ENCODE measurements at regions not wholly inside any gene's neighbourhood (a gene's known extent, or its start where the extent isn't known, plus 50 kb on each side); places are given as distances from the start of the nearest gene placed in this dataset.

GRCh38 chr12:91804533-91804932 lies 341.1 kb downstream of the BTG1 start:
- DNase-seq (ENCODE audit: low read depth in 2 of 2), result no peak

- DNase-seq (ENCODE audit: low read depth in 2 of 2), result no peak
Observed at GRCh38 chr12:91801048-91801447, 344.6 kb downstream of the BTG1 start.

GRCh38 chr12:91793676-91794075 lies 352.0 kb downstream of the BTG1 start:
- DNase-seq (ENCODE audit: low read depth in 2 of 2), result no peak

GRCh38 chr12:91792597-91792996 lies 353.0 kb downstream of the BTG1 start:
- no peak for DNase-seq (ENCODE audit: low read depth in 2 of 2)

DNA sequence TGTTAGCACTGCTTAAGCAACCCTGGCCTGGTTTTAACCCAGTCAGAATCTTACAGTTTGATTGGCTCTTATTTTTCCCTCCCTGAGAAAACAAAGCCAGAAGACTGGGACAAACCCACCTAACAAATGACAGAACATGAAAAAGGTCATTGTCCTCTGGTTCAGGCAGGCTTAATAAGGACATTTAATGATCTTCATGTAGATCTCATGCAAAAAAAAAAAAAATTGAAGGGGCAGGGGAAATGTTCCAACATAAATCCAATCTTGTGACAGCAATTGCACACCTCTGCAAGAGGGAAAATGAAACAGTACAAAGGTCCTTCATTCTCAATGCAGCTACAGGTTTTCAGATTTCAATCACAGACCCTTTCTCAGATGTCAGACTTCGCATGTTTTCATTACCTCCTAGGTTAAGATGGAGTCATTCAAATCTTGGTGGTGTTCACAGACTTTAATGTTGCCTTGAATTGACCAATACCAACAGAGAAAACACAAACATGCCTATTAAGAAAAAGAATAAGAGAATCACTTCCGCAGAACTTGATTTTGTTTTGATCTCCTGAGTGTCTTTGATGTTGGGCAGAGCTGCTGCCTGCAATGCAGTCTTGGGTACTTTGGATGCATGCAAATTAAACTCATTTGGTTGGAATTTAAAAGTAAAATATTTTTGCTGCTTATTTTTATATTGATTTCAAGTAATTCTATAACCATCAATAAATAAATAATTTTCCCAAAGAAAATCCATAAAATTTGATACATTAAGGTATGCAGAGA lies 359.0 kb downstream of the BTG1 start:
- no peak for DNase-seq (ENCODE audit: low read depth in 2 of 2)

DNA sequence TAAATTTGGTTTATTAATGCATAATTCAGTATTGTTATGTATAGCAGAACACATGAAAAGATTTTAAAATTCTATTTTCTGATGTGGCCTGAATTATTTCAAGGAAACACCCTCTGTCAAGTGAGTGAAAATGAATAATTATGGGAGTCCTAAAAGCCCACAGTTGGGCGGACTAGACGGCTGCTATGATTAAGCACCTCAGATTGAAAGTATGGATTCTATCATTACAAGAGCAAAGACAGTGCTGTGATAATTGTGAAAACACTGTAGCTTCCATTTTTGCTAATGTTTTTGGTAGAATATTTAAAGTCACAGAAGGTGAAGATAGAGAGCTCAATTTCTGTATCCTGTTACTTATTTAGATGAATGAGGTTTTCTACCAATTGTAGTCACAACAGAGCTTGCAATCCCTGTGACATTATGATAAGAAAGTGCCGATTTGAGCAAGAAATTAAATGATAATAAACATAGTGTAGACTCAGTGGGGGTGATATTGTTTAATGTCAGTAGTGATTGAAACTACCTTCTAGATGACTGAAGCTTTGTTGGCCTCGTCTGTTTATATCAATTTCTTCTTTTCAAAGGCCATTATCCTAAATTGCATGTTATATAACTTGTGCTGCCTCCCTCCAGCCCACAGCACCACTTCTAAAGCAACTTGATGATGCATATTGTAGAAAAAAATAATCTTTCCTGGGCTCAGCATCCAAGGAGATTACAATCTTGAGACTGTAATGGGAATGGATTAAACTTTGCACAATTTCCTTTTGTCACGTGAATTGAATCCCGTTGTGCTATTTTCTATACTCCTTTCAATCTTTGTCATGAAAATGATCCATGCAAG lies 359.8 kb downstream of the BTG1 start:
- DNase-seq (ENCODE audit: low read depth in 2 of 2), result no peak

- DNase-seq (ENCODE audit: low read depth in 2 of 2), result no peak
Observed at GRCh38 chr12:91781114-91781513, 364.5 kb downstream of the BTG1 start.

- DNase-seq (ENCODE audit: low read depth in 2 of 2), result peak; percentile 0 to 10
Observed at GRCh38 chr12:91778938-91779400, 366.7 kb downstream of the BTG1 start.

GRCh38 chr12:91778091-91778832 lies 367.4 kb downstream of the BTG1 start:
- no peak for DNase-seq (ENCODE audit: low read depth in 2 of 2)

GRCh38 chr12:91777268-91777992 lies 368.2 kb downstream of the BTG1 start:
- DNase-seq (ENCODE audit: low read depth in 2 of 2), result no peak

DNA sequence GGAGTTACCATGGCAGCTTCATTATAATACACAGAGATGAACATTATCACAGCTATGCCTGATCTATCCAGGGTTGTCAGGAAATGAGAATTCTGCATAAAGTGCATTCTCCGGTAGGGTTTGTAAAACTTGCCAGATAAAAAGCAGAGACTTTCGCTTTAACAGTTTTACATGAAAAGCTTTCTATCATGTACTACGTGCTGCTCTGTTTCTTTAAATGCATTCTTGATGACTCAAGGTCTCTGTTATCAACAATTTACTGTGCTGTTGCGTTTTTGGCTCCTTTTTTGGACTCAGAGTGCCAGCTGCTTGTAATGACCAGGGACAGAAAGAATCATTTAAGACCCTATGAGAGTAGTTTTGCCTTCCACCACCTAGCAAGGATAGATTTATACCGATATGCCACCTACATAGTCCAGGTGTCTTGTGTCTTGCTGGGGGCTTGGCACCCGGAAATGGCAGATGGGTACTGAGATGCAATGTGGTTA lies 371.2 kb downstream of the BTG1 start:
- DNase-seq (ENCODE audit: low read depth in 2 of 2), result no peak

DNA sequence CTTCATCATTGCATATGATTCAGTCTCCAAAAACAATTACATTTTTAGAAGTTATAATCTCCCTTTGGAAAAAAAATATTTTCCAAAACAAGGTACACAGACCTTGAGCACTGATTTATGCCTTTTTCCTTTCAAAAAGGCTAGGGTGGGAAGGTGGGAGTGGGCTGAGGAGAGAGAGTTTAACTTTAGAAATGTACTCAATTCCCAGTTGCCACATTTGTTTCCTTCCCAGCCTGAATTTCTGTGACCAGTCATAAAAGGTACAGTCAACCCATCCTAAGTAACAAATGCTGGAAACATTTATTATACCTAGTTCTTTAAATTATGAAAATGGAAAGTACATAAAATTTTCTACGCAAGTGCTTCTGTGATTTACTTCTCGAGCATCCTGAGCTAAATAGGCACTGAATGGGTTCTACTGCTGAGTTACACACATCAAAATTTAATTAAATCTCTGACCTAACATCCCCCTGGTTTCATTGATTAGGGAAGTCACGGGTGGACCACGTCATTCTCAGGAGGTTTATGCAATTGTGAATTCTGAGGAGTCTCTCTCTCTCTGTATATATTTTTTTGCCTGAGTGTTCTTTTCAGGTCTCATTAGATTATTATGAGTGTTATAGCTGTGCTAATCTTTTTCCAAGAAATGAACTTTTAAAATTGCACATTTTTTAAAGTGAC lies 371.8 kb downstream of the BTG1 start:
- DNase-seq (ENCODE audit: low read depth in 2 of 2), result no peak

DNA sequence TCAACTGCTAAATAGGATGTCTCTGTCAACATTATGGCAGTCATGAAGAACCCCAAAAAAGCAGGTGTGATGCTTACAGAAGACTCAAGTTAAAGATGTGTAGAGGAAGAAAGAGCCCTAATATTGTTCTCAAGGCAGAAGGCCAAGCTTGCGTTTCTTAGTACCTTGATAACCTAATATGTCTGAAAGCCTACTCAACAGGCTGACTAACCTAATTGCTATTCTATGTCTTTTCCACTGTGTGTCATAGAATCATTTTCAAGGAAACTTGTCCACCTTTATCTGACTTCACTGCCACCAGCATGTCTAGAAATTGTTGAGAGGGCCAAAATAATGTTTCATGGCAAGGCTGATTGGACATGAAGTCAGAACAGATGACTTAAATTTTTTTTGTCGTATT lies 373.2 kb downstream of the BTG1 start:
- DNase-seq (ENCODE audit: low read depth in 2 of 2), result no peak

DNA sequence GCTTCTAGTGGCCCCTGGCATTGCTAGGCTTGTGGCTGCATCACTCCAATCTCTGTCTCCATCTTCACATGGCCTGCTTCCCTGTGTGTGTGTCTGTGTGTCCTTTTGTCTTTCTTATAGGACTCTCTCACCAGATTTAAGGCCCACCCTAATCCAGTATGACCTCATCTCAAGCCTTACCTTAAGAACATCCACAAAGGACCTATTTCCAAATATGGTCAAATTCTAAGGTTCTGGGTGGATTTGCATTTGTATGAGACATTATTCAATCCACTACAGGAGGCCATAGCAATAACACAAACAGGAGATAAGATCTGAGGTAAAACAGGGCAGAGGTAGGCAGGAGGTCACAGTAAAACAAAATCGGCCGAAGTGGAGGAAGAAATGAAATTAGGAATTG lies 375.9 kb downstream of the BTG1 start:
- no peak for DNase-seq (ENCODE audit: low read depth in 2 of 2)

DNA sequence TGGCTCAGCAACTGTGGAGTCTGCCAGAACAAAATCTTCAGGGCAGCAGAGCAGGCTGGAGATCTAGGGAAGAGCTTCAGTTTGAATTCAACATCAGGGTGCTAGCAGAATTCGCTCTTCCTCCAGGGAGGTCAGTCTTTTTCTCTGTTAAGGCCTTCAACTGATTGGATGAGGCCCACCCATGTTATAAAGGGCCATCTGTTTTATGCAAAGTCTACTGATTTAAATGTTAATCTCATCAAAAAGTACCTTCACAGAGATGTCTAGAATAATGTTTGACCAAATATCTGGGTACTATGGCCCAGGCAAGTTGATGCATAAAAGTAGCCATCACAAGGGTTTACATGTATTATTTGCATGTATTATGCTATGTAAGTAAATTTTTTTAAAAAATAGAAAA lies 378.4 kb downstream of the BTG1 start:
- DNase-seq (ENCODE audit: low read depth in 2 of 2), result no peak

DNA sequence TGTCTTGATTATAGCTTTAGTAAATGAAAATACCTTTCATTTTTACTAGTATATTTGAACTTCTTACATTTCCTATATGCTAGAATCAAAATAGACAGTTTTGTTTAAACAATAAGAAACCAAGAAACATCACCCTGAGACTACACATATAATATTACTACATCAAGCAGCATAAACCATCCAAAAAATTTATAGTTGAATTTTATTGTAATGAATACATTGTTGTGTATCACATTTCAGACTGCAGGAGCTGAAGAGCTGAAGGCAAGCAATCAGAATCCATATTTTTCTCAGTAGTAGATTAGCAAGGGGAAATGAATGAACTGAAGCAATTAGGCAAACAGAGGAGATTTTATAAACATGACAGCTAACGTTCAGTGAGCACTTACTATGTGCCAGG lies 379.2 kb downstream of the BTG1 start:
- DNase-seq (ENCODE audit: low read depth in 2 of 2), result no peak

DNA sequence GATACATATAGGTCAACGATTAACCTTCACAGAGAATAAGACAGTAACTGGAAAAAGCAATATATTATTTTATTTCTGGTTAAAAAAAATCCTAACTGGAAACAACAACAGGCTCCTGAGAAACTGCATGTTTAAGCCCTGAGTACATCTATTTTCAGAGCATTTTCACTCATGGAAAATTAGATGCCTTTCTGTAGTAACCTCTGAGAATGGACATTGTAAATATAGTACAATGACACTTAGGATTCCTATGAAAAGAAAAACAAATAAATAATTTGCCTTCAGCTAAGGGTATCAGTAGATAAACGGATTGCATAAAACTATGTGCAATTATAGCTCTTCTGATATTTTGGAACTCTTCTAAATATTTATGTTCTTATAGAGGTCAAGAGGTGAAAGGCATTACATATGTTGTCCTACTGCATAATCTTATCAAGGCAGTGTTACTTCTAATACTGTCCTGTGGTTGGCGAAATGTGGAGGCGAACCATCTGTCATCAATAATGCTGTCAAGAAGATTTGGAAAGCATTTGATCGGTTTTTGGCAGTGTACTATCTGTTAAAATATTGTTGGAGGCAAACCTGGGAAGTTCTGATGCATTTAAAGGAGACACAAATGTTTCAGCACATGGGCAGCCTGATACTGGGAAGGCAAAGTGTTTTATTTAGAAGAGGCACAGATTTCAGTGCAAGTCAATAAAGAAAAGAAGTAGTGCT lies 381.8 kb downstream of the BTG1 start:
- DNase-seq (ENCODE audit: low read depth in 2 of 2), result no peak

- DNase-seq (ENCODE audit: low read depth in 2 of 2), result no peak
Observed at GRCh38 chr12:91753649-91754048, 392.0 kb downstream of the BTG1 start.

- DNase-seq (ENCODE audit: low read depth in 2 of 2), result no peak
Observed at GRCh38 chr12:91746976-91747375, 398.7 kb downstream of the BTG1 start.

- DNase-seq (ENCODE audit: low read depth in 2 of 2), result no peak
Observed at GRCh38 chr12:91744597-91744996, 401.0 kb downstream of the BTG1 start.

Measured in stimulated activated CD8-positive, alpha-beta memory T cell treated with anti-CD3 and anti-CD28 coated beads, Interleukin-15, amount 100 ng/mL, for 4 hours (primary cell).